B cell (primary cell): ENCODE measurements at regions not wholly inside any gene's neighbourhood (a gene's known extent, or its start where the extent isn't known, plus 50 kb on each side); places are given as distances from the start of the nearest gene placed in this dataset.

Experiments
- CTCF ChIP-seq: fragments of 200-600 bp; IDR thresholded peaks from one replicate; pipeline ENCODE4 v1.8.0; 2022; ENCODE audit warnings: antibody characterized with exemption, mild to moderate bottlenecking
- EZH2 ChIP-seq: IDR thresholded peaks from 2 replicates; pipeline ENCODE4 v1.6.1; 2012; ENCODE audit warnings: borderline replicate concordance, low read depth, mild to moderate bottlenecking, moderate library complexity, low read length; ENCODE audit not compliant: insufficient read depth, poor library complexity, severe bottlenecking

DNA sequence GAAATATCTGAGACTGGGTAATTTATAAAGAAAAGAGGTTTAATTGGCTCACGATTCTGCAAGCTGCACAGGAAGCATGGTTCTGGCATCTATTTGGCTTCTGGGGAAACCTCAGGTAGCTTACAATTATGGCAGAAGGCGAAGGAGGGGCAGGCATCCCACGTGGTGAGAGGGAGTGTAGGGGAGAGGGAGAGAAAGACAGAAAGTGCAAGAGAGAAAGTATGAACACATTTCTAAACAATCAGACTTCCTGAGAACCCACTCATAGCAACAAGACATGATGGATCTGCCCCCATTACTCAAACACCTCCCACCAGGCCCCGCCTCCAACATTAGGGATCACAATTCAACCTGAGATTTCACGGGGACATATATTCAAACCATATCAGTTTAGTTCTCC is 107.4 kb downstream of the PERP start:
- no peak for TF ChIP-seq CTCF
- no peak for TF ChIP-seq EZH2
